HG02981 (cell line): ENCODE measurements at regions not wholly inside any gene's neighbourhood (a gene's known extent, or its start where the extent isn't known, plus 50 kb on each side); places are given as distances from the start of the nearest gene placed in this dataset.
A peak's percentile ranks its signal among the peaks of the same experiment; 100 is the strongest.
"Not testable (repeated sequence)": the region's sequence is repeated elsewhere in the genome, so short reads cannot be mapped to it uniquely, and the experiment has no call there.

Experiments used
- ATAC-seq: cut with Tn5 transposase; IDR thresholded peaks from one replicate; pipeline ENCODE4 v1.9.1; 2021; ENCODE audit warnings: mild to moderate bottlenecking, moderate library complexity; ENCODE audit not compliant: unreplicated experiment

GRCh38 chr6:95660544-95660943 is 83.2 kb downstream of the MANEA start:
- ATAC-seq: no peak

- ATAC-seq: no peak
Observed at GRCh38 chr6:95670011-95670463, 92.7 kb downstream of the MANEA start.

GRCh38 chr6:95676011-95676628 is 98.8 kb downstream of the MANEA start:
- ATAC-seq: no peak

DNA sequence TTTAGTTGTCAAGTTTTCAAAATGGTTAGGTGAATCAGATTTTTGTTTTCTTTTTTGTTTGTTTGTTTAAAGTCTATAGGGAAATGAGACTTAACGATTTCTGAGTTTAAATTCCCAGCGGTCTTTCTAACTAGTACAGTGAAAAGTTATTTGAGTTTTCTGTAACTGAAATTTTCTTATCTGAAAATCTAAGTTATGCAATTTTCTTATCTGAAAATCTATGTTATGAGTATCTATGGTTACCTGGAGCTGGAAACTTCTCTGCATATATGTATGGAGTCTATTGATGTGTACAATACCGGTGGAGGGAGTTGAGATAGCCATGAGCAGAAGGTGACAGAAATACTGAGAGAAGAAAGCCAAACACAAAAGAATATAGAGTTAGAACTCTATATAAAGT is 102.6 kb downstream of the MANEA start:
- ATAC-seq: no peak

GRCh38 chr6:95681736-95682135 is 104.4 kb downstream of the MANEA start:
- no peak for ATAC-seq

- ATAC-seq: no peak
Observed at GRCh38 chr6:95682476-95682875, 105.1 kb downstream of the MANEA start.

DNA sequence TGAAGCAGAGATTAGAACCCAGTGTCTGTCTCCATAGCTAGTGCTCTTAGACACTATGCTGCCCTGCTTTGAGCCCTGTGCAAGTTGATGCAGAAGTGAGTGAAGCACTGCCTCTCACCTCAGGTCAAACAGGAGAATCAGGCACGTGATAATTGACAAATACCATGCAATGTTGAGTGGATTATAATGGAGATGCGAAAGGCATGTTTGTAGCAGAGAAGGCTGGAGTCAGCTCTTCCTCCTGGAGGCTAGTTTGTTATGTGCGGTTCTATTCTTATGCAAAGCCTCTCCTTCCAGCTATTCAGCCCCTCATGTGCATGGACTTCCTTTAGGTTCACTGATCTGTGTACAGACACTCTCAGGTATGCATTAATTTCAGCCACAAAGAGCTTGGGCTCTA is 108.5 kb downstream of the MANEA start:
- ATAC-seq: no peak

DNA sequence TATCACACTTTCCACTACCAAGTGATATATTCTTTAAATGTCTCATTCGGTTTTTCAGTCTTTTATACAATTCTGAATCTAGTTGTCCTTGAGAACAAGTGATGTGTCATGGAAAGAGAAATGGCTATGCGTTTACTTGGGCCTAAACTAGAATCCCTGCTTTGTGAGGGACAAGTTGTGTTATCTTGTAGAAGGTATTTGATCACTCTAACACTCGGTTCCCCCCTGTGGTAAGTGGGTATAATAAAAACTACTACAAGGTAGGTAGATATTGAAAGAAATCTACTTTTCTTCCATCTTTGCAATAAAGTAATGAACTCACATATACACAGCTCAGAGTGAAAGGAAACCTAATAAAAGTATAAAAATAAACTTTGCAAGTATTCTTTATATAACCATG is 108.9 kb downstream of the MANEA start:
- ATAC-seq: no peak

DNA sequence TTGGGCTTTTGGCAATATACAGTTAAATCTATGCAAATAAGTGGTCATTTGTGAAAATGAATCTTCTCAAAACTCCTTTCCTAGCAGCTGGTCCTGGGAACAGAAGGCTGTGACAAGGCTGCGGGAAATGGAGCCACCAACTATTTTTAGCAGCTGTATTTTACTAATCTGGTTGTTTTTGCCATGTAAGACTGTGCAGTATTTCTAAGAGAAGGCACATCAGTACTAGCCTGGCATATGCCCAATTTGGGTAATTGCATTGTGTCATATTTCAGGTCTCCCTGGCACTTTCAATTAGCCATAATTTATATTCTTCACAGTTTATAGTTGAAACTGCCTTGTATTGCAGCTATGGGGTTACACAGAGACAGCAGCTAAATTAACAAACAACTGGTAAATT is 109.6 kb downstream of the MANEA start:
- no peak for ATAC-seq

DNA sequence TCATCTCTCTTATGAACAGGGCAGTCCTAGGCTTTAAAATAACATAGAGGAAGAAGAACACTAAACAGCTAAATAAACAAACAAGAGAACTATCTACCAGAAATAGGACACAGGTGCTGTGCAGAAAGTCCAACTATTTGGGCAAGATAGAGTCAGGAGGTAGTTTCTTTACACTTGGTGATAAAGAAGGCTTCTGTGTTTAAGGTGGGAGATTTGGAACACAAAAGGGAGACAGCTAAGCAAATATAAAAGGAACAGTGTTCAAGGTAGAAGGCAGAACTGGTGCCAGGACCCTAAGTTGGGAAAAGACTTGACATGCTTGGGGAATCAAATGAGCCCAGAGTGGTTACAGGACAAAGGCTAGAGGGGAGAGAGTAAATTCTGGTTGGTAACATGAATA is 110.5 kb downstream of the MANEA start:
- ATAC-seq: no peak

GRCh38 chr6:95690328-95690727 is 113.0 kb downstream of the MANEA start:
- peak; percentile 52 for ATAC-seq

GRCh38 chr6:95693108-95693507 is 115.8 kb downstream of the MANEA start:
- no peak for ATAC-seq

DNA sequence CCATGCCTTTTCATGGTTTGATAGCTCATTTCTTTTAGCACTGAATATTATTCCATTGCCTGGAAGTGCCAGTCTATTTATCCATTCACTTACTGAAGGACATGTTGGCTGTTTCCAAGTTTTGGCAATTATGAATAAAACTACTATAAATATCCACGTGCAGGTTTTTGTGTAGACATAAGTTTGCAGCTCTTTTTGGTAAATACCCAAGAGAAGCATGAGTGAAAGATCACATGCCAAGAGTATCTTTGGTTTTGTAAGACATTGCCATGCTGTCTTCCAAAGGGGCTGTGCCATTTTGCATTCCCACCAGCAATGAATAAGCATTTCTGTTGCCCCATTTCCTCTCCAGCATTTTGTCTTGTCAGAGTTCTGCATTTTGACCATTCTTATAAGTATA is 120.9 kb downstream of the MANEA start:
- ATAC-seq: no peak

- no peak for ATAC-seq
Observed at GRCh38 chr6:95723638-95724037, 146.3 kb downstream of the MANEA start.

DNA sequence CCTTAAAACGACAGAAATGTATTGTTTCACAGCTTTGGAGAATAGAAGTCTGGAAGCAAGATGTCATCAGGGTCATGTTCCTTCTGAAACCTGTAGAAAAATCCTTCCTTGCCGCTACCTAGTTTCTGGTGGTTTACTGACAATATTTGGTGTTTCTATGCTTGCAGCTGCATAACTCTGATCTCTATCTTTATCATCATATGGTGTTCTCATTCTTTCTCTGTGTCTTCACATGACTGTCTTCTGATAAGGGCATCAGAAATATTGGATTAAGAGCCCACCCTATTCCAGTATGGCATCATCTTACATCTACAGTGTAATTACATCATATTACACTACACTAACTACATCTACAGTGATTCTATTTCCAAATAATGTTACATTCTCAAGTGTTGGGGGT is 148.0 kb downstream of the MANEA start:
- ATAC-seq: no peak

DNA sequence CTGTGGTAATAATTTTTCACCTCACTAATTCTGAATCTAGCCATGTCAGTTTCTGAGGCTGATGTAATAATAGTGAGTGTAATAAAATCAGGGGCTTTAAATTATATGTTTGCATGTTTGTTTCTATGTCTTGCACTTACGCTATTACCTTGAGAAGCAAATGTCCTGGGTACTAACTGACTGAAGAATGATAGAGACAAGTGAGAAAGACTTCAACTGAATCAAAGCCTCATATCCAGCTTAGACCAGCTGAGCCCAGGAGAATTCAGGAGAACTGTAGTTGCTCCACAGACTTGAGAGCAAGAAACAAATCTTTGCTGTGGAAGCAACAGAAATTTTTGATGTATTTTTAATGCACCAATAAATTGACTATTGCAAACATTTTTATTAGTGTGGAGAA is 162.8 kb downstream of the MANEA start:
- ATAC-seq: no peak

GRCh38 chr6:95741045-95741444 is 163.7 kb downstream of the MANEA start:
- ATAC-seq: no peak

GRCh38 chr6:95742767-95743289 is 165.5 kb downstream of the MANEA start:
- ATAC-seq: no peak

DNA sequence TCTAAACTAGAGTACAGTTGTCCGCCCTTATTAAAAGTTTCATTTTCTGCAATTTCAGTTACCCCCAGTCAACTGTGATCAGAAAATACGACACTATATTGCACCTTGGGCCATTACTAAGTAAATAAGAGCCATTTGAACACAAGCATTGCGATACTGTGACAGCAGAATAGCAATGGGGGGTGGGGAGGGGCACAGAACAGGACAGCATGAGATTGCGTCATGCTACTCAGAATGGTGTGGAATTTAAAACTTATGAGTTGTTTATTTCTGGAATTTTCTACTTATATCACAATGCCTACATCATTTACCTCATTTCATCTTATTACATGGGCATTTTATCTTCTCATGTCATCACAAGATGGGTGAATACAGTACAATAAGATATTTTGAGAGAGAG is 166.3 kb downstream of the MANEA start:
- ATAC-seq: no peak

DNA sequence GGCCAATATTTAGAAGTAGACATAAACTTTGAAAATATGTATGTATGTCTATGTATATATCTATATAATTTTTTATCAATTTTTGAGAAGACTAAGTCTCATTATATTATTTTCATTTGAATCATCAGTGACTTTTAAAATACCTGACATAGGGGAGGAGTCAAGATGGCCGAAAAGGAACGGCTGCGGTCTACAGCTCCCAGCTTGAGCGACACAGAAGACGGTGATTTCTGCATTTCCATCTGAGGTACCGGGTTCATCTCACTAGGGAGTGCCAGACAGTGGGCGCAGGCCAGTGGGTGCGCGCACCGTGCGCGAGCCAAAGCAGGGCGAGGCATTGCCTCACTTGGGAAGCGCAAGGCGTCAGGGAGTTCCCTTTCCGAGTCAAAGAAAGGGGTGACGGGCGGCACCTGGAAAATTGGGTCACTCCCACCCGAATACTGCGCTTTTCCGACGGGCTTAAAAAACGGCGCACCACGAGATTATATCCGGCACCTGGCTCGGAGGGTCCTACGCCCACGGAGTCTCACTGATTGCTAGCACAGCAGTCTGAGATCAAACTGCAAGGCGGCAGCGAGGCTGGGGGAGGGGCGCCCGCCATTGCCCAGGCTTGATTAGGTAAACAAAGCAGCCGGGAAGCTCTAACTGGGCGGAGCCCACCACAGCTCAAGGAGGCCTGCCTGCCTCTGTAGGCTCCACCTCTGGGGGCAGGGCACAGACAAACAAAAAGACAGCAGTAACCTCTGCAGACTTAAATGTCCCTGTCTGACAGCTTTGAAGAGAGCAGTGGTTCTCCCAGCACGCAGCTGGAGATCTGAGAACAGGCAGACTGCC is 181.1 kb downstream of the MANEA start:
- not testable (repeated sequence) for ATAC-seq

GRCh38 chr6:95767897-95768463 is 190.6 kb downstream of the MANEA start:
- ATAC-seq: no peak

DNA sequence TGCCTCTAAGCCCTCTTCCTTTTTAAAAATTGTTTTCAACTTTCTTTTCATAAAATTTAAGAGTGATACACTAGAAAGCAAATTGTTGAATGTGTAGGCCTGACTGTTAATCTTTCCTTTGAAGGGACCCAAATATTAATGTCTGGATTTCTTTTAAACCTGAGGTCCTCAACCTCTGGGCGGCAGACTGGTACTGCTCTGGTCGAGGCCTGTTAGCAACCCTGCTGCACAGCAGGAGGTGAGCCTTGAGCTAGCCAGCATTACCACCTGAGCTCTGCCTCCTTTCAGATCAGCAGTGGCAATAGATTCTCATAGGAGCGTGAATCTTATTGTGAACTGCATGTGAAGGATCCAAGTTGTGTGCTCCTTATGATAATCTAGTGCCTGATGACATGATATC is 191.2 kb downstream of the MANEA start:
- no peak for ATAC-seq
